GM06990 (cell line): ENCODE measurements at regions not wholly inside any gene's neighbourhood (a gene's known extent, or its start where the extent isn't known, plus 50 kb on each side); places are given as distances from the start of the nearest gene placed in this dataset.
A peak's percentile ranks its signal among the peaks of the same experiment; 100 is the strongest.

Source experiments
- DNase-seq: peaks from one replicate; pipeline ENCODE4 v3.0.0-alpha.2; 2011; ENCODE audit not compliant: insufficient read length; ENCODE audit errors: extremely low read depth
- H3K27me3 ChIP-seq: replicated peaks from 2 replicates; pipeline ENCODE4 v1.6.0; 2011; ENCODE audit warnings: low read length; ENCODE audit not compliant: control insufficient read depth, insufficient read depth
- H3K36me3 ChIP-seq: 2 replicates; pipeline ENCODE4 v1.5.1; 2011; ENCODE audit warnings: low read length; ENCODE audit not compliant: control insufficient read depth, insufficient read depth
- H3K4me3 ChIP-seq: replicated peaks from 2 replicates; pipeline ENCODE4 v1.5.1; 2011; ENCODE audit warnings: low read depth, mild to moderate bottlenecking, control low read depth, low read length
- CTCF ChIP-seq: IDR thresholded peaks from 2 replicates; pipeline ENCODE4 v1.5.1; 2011; ENCODE audit warnings: low read length, control low read depth, mild to moderate bottlenecking, inconsistent platforms; ENCODE audit not compliant: insufficient read depth, poor library complexity, severe bottlenecking

GRCh38 chr17:68196394-68197090 is 51.3 kb upstream of the AMZ2 start:
- no peak for DNase-seq
- Histone ChIP-seq H3K27me3 (peaks cover 2% of the 10 kb centered on the region; the same call in 1 of the 2 replicates), H3K36me3 (no peaks in the 10 kb centered on the region), H3K4me3 (peak overlapping the region; percentile 42)
- TF ChIP-seq CTCF = no peak

GRCh38 chr17:68197091-68197996 is 50.5 kb upstream of the AMZ2 start:
- DNase-seq = no peak
- peak overlapping the region; percentile 42 for H3K4me3 ChIP-seq
- peaks cover 2% of the 10 kb centered on the region; the same call in 1 of the 2 replicates for H3K27me3 ChIP-seq
- no peaks in the 10 kb centered on the region for H3K36me3 ChIP-seq
- TF ChIP-seq CTCF = no peak

DNA sequence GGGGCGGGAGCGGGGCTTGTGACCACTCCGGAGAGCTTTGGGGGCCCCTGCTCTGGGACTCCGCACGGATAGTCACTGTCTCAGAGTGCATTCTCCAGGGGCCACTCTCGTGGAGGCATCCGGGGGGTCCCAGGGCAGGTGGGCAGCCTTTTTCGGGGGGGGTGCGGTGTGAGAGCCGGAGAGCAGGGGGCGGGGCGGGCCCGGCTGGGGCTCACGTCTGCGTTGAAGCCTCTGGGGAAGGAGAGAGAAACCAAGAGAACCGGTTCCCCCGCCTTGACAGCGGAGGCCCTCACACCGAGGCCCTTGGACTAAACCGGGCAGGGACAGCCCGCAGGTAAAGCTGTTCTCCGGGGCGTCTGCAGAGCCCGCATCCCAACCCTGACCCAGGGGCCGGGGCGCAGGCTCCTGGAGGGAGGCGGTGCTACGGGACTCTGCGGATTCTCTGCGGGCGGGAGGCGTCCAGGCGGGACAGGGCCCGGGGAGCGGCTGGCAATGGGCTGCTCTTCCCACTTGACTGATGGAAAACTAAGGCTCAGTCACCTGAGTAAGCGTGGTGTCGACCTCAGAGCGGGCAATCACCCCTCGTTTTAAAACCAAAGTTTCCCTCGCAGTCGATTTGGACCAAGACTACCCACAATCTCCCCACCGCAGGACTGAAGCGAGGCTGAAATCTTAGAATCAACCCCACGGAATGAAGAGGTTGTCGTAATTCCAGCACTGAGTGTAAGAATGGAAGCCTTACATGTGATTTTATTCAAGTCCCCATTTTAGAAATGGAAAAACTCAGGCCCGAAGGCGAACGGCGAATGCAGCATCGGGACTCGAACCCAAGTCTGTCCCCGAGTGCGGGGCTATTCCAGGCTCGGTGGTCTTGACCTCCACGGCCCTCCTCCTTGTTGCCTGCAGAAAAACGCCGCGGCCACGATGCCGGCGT is 49.6 kb upstream of the AMZ2 start:
- Histone ChIP-seq H3K4me3 (no peak overlapping the region), H3K27me3 (peaks cover 2% of the 10 kb centered on the region; the same call in 1 of the 2 replicates), H3K36me3 (no peaks in the 10 kb centered on the region)
- TF ChIP-seq CTCF = no peak
- no peak for DNase-seq
